AG10803 (cell line): ENCODE measurements at regions not wholly inside any gene's neighbourhood (a gene's known extent, or its start where the extent isn't known, plus 50 kb on each side); places are given as distances from the start of the nearest gene placed in this dataset.

Source experiments
- DNase-seq: peaks from one replicate; pipeline ENCODE4 v3.0.0; 2010; ENCODE audit warnings: low read depth
- H3K4me3 ChIP-seq: 2 replicates; pipeline ENCODE4 v1.5.1; 2011; ENCODE audit warnings: mild to moderate bottlenecking, low read length, control low read depth
- TF ChIP-seq, protein P1 (sequence below): conservative IDR thresholded peaks from 2 replicates; pipeline ENCODE4 v1.5.1; 2011; ENCODE audit warnings: mild to moderate bottlenecking, low read length, control low read depth, inconsistent platforms

GRCh38 chr3:36215241-36215640, 165.1 kb upstream of the STAC start:
- no peak overlapping the region for H3K4me3 ChIP-seq
- DNase-seq, result no peak
- TF ChIP-seq, protein P1, sequence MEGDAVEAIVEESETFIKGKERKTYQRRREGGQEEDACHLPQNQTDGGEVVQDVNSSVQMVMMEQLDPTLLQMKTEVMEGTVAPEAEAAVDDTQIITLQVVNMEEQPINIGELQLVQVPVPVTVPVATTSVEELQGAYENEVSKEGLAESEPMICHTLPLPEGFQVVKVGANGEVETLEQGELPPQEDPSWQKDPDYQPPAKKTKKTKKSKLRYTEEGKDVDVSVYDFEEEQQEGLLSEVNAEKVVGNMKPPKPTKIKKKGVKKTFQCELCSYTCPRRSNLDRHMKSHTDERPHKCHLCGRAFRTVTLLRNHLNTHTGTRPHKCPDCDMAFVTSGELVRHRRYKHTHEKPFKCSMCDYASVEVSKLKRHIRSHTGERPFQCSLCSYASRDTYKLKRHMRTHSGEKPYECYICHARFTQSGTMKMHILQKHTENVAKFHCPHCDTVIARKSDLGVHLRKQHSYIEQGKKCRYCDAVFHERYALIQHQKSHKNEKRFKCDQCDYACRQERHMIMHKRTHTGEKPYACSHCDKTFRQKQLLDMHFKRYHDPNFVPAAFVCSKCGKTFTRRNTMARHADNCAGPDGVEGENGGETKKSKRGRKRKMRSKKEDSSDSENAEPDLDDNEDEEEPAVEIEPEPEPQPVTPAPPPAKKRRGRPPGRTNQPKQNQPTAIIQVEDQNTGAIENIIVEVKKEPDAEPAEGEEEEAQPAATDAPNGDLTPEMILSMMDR, result no peak

DNA sequence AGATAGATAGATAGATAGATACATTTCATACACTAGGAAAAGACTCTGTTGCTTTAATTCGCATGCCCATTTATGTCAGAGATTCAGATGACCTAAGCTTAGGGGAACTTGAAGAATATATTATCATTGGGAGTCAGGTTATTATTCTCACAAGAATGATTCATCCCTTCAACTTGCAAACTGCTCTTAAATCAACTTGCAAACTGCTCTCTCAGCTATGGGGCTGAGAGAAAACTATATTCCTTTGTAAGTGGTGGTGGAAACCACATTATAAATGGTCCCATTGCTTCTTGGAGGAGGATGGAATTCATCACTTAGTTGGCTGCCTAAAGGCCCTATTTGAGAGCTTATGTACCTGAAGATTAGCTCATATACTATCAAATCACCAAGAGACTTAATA, 160.9 kb upstream of the STAC start:
- H3K4me3 ChIP-seq, result no peak overlapping the region
- peak; percentile 71 for DNase-seq

DNA sequence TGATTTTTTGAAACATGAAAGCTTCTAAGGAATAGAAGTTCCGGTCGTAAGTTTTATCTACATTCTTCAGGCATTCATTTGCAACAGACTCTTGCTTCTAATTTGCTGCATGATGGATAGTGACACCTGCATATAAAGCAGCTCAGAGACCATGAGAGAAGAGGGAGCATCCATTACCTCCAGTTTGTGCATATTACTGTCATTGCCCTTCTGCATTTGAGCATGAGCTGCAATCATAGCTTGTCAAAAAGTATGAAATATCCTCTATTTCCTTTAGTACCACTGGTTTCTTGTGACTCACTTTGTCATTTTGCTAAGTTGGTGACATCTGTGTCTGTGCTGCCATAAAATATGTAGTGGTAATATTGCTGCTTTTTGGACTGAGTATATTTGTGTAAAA, 160.1 kb upstream of the STAC start:
- TF ChIP-seq, protein P1, result no peak
- H3K4me3 ChIP-seq, result no peak overlapping the region

More for the DNA sequence above, 160.9 kb upstream of the STAC start:
- TF ChIP-seq, protein P1, result no peak

GRCh38 chr3:36221975-36222374, 158.3 kb upstream of the STAC start:
- TF ChIP-seq, protein P1, result no peak
- no peak for DNase-seq
- no peak overlapping the region for H3K4me3 ChIP-seq

More for the DNA sequence above, 160.1 kb upstream of the STAC start:
- no peak for DNase-seq

DNA sequence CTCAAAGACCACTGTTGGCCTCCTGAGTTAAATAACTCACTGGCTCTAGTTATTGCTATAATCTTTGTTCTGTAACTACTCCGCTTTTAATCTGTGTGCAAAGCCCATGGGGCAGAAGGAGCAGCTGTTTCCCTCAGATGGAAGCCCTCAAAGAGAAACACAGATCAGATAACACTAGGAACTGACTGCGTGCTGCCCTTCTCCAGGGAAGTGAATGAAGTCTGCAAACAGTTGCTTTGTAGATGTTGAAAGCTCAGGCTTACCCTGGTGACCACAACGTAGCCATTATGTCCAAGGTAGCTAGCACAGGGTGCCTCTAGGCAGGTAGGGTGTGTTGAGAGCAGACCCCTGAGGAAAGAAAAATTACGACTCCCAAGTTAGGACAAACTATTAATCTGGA, 152.3 kb upstream of the STAC start:
- TF ChIP-seq, protein P1, result no peak
- no peak for DNase-seq
- no peak overlapping the region for H3K4me3 ChIP-seq

GRCh38 chr3:36229496-36229895, 150.8 kb upstream of the STAC start:
- H3K4me3 ChIP-seq, result no peak overlapping the region
- TF ChIP-seq, protein P1, result no peak
- DNase-seq, result no peak

DNA sequence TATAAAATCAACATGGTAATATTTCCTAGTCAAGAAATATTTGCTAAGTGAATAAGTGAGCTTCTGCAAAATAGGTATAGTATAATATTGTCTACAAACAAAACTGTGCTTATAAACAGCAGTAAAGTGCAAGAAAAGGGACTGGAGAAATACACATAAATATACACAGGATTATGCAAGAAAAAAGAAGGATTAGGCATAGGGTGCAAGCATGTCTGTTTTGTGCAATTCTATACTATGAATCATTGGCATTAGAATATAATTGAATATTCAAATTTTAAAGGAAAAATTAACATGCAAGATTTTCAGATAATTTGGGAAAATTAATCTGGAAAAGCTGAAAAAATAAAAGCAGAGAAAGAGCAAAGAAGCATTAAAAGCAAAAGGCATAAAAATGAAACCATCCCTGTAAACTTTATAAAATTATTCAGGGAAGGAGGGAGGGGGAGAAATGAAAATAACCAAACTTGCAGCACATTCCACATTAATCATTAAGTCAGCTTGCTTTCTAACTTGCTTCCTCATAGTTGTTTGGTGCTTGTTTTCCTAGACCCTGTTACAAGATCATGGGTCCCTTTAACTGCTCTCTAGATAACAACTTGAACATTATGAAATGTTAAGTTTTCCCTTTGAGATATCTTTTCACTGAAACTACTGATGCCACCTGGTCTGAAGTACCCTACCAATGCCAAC, 147.4 kb upstream of the STAC start:
- no peak overlapping the region for H3K4me3 ChIP-seq
- TF ChIP-seq, protein P1, result no peak
- DNase-seq, result no peak
